ENCODE measurements at regions not wholly inside any gene's neighbourhood (a gene's known extent, or its start where the extent isn't known, plus 50 kb on each side); places are given as distances from the start of the nearest gene placed in this dataset.

GRCh38 chr12:58138424-58138823, 197.1 kb downstream of the ATP23 start:
- Histone ChIP-seq H3K4me1 (ENCODE audit: low read depth) (no peaks in the 10 kb centered on the region), H3K36me3 (no peaks in the 10 kb centered on the region), H3K9me3 (ENCODE audit: low read depth) (peaks cover 3% of the 10 kb centered on the region), H3K27me3 (no peaks in the 10 kb centered on the region), H3K27ac (no peak overlapping the region), H3K4me3 (no peak overlapping the region)
- peak in 1 of 2 donors; percentile 40 for DNase-seq (ENCODE audit: low read depth in 1 of 2, low spot score in 1 of 2)
- TF ChIP-seq CTCF (IDR thresholded peaks at IDR 0.05; ENCODE audit: low read depth, low read length): no peak

DNA sequence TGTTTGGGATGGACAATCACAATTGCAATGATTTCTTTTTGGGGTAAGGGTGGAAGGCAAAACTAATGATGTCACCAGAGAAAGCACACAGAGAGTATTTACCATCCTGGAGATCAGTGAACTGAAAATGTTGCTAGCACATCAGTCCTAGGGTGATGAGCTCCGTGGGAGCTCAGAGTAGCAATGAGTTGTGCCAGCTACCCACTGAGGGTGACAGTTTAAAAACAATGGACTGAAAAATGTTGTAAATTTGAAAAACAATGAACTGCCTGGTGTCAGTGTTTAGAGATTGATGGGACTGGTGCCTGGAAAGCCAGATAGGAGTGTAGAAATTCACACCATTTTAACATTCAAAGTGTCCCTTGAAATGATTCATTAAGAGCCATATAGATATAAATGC, 198.5 kb downstream of the ATP23 start:
- no peak for TF ChIP-seq CTCF (IDR thresholded peaks at IDR 0.05; ENCODE audit: low read depth, low read length)
- H3K4me1 ChIP-seq (ENCODE audit: low read depth): no peaks in the 10 kb centered on the region
- no peak for DNase-seq (ENCODE audit: low read depth in 1 of 2, low spot score in 1 of 2)
- peaks cover 3% of the 10 kb centered on the region for H3K9me3 ChIP-seq (ENCODE audit: low read depth)
- H3K36me3 ChIP-seq: no peaks in the 10 kb centered on the region
- H3K27ac ChIP-seq: no peak overlapping the region
- no peak overlapping the region for H3K4me3 ChIP-seq
- H3K27me3 ChIP-seq: no peaks in the 10 kb centered on the region

- H3K36me3 ChIP-seq: no peaks in the 10 kb centered on the region
- peaks cover 3% of the 10 kb centered on the region for H3K9me3 ChIP-seq (ENCODE audit: low read depth)
- no peaks in the 10 kb centered on the region for H3K4me1 ChIP-seq (ENCODE audit: low read depth)
- TF ChIP-seq CTCF (IDR thresholded peaks at IDR 0.05; ENCODE audit: low read depth, low read length): no peak
- no peak overlapping the region for H3K27ac ChIP-seq
- no peak overlapping the region for H3K4me3 ChIP-seq
- H3K27me3 ChIP-seq: no peaks in the 10 kb centered on the region
- DNase-seq (ENCODE audit: low read depth in 1 of 2, low spot score in 1 of 2): no peak
Measured at GRCh38 chr12:58140395-58140794, 199.0 kb downstream of the ATP23 start.

- no peak for TF ChIP-seq CTCF (IDR thresholded peaks at IDR 0.05; ENCODE audit: low read depth, low read length)
- Histone ChIP-seq H3K4me1 (ENCODE audit: low read depth) (no peaks in the 10 kb centered on the region), H3K4me3 (no peak overlapping the region)
Measured at GRCh38 chr12:58142991-58143390, 201.6 kb downstream of the ATP23 start.

DNA sequence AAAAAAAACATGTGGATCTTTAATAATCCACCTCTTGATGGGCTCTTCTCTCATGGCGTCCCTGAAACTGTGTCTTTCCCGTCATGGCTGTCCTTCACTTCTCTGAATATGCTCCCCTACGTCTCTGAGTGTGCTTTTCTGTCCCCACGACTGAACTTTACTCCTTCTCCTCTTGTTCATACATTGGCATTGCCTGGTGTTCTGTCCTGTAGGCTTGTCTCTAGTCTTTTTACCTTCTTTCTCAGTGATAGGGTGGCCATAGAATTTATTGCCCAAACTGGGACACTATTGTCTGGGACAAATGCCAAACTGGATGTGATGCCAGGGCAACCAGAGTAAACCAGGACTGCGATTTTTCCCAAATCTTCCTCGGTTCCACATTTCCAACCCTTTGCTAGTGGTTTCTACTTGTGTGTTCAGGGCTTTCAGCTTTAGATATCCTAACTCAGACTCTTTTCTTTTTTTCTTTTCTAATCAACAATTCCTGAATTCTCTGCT, 202.2 kb downstream of the ATP23 start:
- no peak overlapping the region for H3K27ac ChIP-seq
- no peaks in the 10 kb centered on the region for H3K36me3 ChIP-seq
- no peak for DNase-seq (ENCODE audit: low read depth in 1 of 2, low spot score in 1 of 2)
- no peaks in the 10 kb centered on the region for H3K27me3 ChIP-seq
- H3K4me1 ChIP-seq (ENCODE audit: low read depth): no peaks in the 10 kb centered on the region
- no peak for TF ChIP-seq CTCF (IDR thresholded peaks at IDR 0.05; ENCODE audit: low read depth, low read length)
- H3K9me3 ChIP-seq (ENCODE audit: low read depth): peaks cover 3% of the 10 kb centered on the region
- no peak overlapping the region for H3K4me3 ChIP-seq

More at GRCh38 chr12:58142991-58143390, 201.6 kb downstream of the ATP23 start:
- peaks cover 3% of the 10 kb centered on the region for H3K9me3 ChIP-seq (ENCODE audit: low read depth)
- DNase-seq (ENCODE audit: low read depth in 1 of 2, low spot score in 1 of 2): no peak
- H3K27ac ChIP-seq: no peak overlapping the region
- H3K36me3 ChIP-seq: no peaks in the 10 kb centered on the region
- H3K27me3 ChIP-seq: no peaks in the 10 kb centered on the region

GRCh38 chr12:58148405-58148804, 207.0 kb downstream of the ATP23 start:
- Histone ChIP-seq H3K9me3 (ENCODE audit: low read depth) (no peaks in the 10 kb centered on the region), H3K36me3 (no peaks in the 10 kb centered on the region), H3K27me3 (no peaks in the 10 kb centered on the region), H3K27ac (no peak overlapping the region), H3K4me1 (ENCODE audit: low read depth) (no peaks in the 10 kb centered on the region), H3K4me3 (no peak overlapping the region)
- DNase-seq (ENCODE audit: low read depth in 1 of 2, low spot score in 1 of 2): peak in 1 of 2 donors; percentile 67
- TF ChIP-seq CTCF (IDR thresholded peaks at IDR 0.05; ENCODE audit: low read depth, low read length): no peak

Measured in cardiac muscle cell (in vitro differentiated cells and primary cell).